GM18508 (cell line): ENCODE measurements at regions not wholly inside any gene's neighbourhood (a gene's known extent, or its start where the extent isn't known, plus 50 kb on each side); places are given as distances from the start of the nearest gene placed in this dataset.

Experiments
- ATAC-seq: cut with Tn5 transposase; IDR thresholded peaks from one replicate; pipeline ENCODE4 v1.9.1; 2021; ENCODE audit warnings: moderate number of reproducible peaks; ENCODE audit not compliant: insufficient read depth, unreplicated experiment

DNA sequence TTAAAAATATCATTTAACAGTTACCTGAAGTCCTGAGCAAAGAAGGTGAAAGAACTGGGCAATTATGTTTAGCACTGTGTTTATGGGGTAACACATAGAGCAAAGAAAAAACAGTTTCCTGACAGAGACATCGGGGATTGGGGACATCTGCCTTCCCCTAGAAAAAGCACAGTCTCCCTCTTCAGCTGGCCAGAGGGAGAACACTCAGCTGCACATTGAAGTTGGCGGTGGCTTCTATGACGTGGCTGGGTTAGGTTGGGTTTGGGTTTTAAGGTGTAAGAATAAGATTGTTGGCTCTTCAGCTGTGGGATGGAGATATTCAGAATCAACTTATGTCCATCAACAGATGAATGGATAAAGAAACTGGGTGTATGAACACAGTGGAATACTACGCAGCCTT, 124.0 kb upstream of the DTNBP1 start:
- no peak for ATAC-seq

GRCh38 chr6:15783484-15783883, 120.7 kb upstream of the DTNBP1 start:
- no peak for ATAC-seq

DNA sequence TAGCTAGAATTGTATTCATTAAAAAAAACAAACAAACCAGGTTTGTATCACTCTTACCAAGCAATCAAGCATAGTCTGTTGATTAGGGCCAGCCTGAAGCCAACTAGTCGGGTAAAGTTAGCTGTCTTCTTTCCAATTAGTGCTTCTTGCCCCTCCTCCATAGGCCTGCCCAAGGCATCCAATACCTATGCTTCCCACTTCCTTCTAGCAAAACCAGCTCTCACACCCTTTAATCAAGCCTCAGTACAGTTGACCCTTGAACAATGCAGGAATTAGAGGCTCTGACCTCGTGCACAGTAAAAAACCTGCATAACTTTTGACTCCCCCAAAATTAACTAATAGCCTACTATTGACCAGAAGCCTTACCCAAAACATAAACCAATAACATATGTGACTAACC, 119.1 kb upstream of the DTNBP1 start:
- no peak for ATAC-seq

DNA sequence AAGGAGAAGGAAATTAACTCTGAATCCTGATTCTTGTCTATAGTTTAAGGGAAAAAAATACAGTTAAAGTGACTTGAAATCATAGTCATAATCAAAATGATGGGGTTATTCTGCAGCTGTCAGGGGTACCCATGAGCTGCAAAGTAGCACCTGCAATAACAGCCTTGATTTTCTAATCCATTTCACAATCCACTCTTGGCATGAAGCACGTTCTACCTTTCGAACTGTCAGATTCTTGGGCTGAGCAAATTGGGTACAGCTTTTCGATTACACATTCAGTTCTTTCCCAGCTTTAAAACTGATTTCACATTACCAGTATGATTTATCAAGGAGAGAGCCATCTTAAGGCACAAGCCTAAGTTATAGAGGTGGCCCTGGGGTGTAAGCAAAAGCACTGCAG, 118.5 kb upstream of the DTNBP1 start:
- ATAC-seq = no peak

- no peak for ATAC-seq
These were observed 117.6 kb upstream of the DTNBP1 start for GRCh38 chr6:15780437-15780836.

GRCh38 chr6:15779726-15780125, 116.9 kb upstream of the DTNBP1 start:
- no peak for ATAC-seq

- ATAC-seq = no peak
These were observed 113.7 kb upstream of the DTNBP1 start for GRCh38 chr6:15776458-15776980.

GRCh38 chr6:15775741-15776140, 112.9 kb upstream of the DTNBP1 start:
- no peak for ATAC-seq

DNA sequence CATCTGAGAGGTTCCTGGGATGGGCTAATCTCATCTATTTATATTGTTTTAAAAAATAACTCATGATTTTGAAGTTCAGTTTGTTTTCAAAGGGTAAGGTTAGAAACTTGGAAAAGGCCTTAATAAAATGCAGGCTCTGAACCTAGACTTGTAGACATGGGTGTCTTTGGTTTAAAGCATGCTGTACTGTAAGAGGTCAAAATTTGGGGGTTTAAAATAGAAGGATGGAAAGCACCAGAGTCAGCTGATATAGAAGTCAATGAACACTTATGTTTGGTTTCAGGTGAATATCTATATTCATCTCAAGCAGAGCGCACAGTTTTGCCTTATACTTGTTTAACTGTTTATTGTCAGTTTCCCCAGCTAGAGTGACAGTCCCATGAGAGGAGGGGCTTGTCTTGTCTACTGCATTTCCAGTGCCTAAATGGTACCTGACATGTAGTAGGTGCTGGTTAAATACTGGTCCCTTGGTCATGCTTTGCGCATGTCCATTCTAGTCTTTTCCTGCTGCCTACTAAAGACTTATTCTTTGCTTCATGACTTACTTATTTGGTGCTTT, 112.3 kb upstream of the DTNBP1 start:
- no peak for ATAC-seq

DNA sequence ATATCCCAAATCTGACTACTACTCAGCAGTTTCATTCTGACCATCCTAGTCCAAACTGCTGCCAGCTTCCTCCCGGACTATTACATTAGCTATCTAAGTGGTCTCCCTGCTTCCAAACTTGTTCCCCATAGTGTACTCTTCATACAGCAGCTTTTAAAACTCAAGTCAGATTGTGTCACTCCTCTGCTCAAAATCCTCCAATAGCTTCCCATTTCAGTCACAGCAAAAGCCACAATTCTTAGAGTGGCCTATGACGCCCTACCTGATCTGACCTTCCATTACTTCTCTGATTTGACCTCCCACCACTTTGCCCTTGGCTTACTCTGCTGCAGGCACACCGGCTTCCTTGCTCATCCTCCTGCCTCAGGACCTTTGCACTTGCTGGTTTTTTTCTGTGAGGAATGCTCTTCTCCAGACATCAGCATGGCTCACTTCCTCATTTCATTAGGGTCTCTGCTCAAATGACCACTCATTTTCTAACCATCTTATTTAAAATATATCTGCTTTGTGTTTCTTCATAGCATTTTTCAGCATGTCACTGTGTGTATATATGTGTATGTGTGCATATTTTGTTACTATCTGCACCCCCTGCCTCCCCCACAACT, 111.1 kb upstream of the DTNBP1 start:
- ATAC-seq = no peak

DNA sequence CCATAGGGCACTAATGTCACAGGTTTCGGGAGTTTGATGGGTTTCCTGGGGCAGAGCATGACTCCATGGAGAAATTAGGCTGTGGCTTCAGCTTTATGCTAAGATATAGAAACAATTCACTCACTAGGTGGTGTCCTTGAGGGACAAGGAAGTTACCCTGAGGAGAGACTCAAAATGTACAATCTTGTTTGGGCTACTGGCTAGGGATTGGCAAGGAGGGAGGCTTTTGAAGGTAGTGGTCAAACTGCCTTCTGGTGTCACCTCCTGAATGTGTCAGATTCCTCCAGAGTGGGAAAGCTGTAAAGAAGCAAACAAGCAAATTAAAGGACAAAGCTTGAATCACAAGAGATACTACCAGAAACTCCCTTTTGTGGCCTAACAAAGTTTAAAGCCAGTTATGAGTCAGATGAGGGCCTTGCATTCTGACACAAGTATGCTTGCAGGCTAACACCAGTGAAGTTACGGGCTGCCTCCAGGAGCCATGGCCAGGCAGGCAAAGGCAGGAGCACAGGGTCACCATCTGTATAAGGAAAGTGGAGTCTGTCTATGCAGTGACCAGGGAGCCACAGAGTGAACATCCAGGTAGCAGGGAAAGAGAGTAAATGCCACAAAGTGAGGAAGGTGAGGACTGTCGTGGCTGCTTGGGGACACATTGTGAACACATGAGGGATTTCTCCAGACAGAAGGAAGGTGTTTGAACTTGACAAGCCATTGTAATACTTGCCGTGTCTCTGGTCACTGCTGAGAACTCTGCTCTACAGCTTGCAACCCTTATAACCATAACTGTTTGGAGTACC, 107.7 kb upstream of the DTNBP1 start:
- ATAC-seq = peak; percentile 70

- no peak for ATAC-seq
These were observed 106.7 kb upstream of the DTNBP1 start for GRCh38 chr6:15769511-15770018.

GRCh38 chr6:15768999-15769398, 106.2 kb upstream of the DTNBP1 start:
- no peak for ATAC-seq

DNA sequence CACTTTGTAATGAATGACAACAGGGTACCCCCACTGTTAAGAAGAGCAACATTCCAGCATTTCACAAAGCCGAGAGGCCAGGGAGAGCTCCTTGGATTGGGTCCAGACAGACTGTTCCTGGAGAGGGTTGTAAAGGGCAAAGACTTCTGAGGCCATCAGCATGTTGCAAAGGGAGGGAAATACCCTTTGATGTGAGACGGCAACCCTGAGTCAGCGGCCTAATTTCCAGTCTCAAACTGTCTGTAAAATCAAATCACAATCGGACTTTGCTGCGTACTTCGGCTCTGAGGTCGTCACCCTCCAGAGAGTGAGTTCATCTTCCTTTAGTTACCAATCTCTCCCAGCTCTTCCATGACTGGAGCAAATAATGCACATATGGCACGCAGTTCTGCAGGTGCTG, 101.0 kb upstream of the DTNBP1 start:
- no peak for ATAC-seq

DNA sequence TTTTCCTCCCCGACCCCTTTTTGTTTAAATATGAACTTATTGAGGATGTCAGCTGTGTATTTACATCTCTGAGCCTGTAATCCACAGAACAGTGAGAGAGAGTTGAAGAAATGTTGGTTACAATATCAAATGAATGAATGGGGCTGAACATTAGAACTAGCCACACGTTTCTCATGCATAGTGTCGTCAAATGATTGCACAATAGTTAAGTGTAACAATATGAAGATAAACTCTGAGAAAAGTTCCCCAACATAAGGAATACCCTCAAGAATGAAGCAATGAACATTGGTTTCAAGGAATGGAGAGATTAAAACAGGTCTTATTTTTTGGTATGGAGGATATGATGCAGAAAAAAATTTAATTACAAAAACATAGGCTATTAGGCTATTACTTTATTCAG, 100.5 kb upstream of the DTNBP1 start:
- no peak for ATAC-seq

GRCh38 chr6:15761045-15761502, 98.2 kb upstream of the DTNBP1 start:
- no peak for ATAC-seq

GRCh38 chr6:15758631-15759215, 95.9 kb upstream of the DTNBP1 start:
- no peak for ATAC-seq

DNA sequence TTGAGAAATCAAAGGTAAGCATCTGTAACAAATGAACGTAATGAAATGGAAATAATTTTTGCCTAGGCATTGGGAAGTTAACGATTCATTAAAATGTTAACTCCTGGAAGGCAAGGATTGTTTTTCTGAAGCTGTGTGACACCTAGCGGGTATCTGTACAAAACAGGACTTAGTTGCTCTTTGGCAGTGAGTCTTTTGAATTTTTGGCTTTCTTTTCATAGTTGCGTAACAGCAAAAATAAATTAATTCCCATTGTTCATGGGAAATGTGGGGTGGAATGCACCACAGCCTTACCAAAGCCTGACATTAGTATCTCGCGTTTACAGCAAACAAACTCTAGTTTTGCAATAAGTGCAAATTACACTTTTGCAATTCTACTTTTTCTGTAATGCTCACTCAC, 92.7 kb upstream of the DTNBP1 start:
- no peak for ATAC-seq

DNA sequence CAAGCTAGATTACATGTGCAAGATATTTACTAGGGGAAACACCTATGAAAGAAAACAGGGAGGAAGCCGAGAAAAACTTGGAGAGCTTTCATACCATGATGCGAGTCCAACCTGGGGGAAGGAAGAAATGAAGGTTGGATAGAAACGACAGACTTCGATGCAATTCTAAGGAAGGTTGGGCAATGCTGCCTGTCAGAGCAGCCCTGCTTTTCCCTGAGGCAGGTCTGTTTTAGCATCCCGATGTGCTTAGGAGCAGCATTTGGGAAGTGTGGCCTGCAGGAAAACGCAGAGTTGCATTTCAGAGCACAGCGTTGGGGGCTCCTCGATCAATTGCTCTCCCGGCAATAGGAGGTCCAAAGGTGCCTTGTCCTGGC, 91.9 kb upstream of the DTNBP1 start:
- no peak for ATAC-seq

GRCh38 chr6:15754035-15754705, 91.3 kb upstream of the DTNBP1 start:
- ATAC-seq = no peak
